HEK293 (cell line): ENCODE measurements at regions not wholly inside any gene's neighbourhood (a gene's known extent, or its start where the extent isn't known, plus 50 kb on each side); places are given as distances from the start of the nearest gene placed in this dataset.

Experiments
- CTCF ChIA-PET: fragments of 350-600 bp; formaldehyde crosslinking; extraction: SDS; loops from one replicate; lab custom pipeline; 2021; ENCODE audit warnings: antibody characterized with exemption; lab: Yijun Ruan, JAX
- POLR2A ChIA-PET: fragments of 300-600 bp; formaldehyde crosslinking; extraction: SDS; loops from one replicate; lab custom pipeline; 2020; ENCODE audit warnings: antibody characterized with exemption, inconsistent platforms; lab: Yijun Ruan, JAX
- H3K27ac ChIP-seq: fragments of 200-500 bp; sonication (Bioruptor generic); 2 replicates; pipeline ENCODE4 v1.5.1; 2014; ENCODE audit warnings: low read depth, low read length, control low read depth, inconsistent platforms; ENCODE audit errors: extremely low read depth
- H3K36me3 ChIP-seq, 2 experiments: fragments of 200-500 bp in 1 of 2; sonication (Bioruptor generic) in 1 of 2; 1 replicate in 1 of 2; 2 replicates in 1 of 2; pipeline ENCODE4 v1.5.1; 2014 to 2017; ENCODE audit warnings: inconsistent platforms in 2 of 2, low read length in 2 of 2; ENCODE audit not compliant: control insufficient read depth in 2 of 2, insufficient read depth in 1 of 2
- H3K4me1 ChIP-seq: fragments of 200-500 bp; sonication (Bioruptor generic); 2 replicates; pipeline ENCODE4 v1.5.1; 2014; ENCODE audit warnings: mild to moderate bottlenecking, low read length, inconsistent platforms; ENCODE audit not compliant: control insufficient read depth, insufficient read depth
- H3K4me3 ChIP-seq: 2 replicates; pipeline ENCODE4 v1.5.1; 2011; ENCODE audit warnings: low read depth, mild to moderate bottlenecking, control low read depth, low read length, moderate library complexity
- H3K9me3 ChIP-seq: fragments of 200-500 bp; sonication (Bioruptor generic); 2 replicates; pipeline ENCODE4 v1.5.1; 2014; ENCODE audit warnings: low read depth, low read length, inconsistent platforms; ENCODE audit not compliant: control insufficient read depth, insufficient read depth
- BCL6B ChIP-seq: fragments of 450-650 bp; formaldehyde crosslinking; IDR thresholded peaks from 2 replicates; pipeline ENCODE4 v1.5.1; 2017; ENCODE audit warnings: missing biosample characterization, missing genetic modification characterization
- GLI2 ChIP-seq: fragments of 450-650 bp; formaldehyde crosslinking; IDR thresholded peaks from 2 replicates; pipeline ENCODE4; 2017; ENCODE audit warnings: missing biosample characterization, missing genetic modification characterization, low read depth, borderline replicate concordance
- OSR2 ChIP-seq: fragments of 450-650 bp; formaldehyde crosslinking; IDR thresholded peaks from 2 replicates; pipeline ENCODE4 v1.5.1; 2016; ENCODE audit warnings: missing biosample characterization, missing genetic modification characterization
- SALL2 ChIP-seq: fragments of 450-650 bp; formaldehyde crosslinking; IDR thresholded peaks from 2 replicates; pipeline ENCODE4 v1.5.0; 2017; ENCODE audit warnings: missing biosample characterization, mild to moderate bottlenecking, missing genetic modification characterization, borderline replicate concordance
- SETDB1 ChIP-seq: IDR thresholded peaks from one replicate; pipeline ENCODE4 v1.6.1; 2017; ENCODE audit warnings: mild to moderate bottlenecking, low read length, moderate library complexity, mixed read lengths; ENCODE audit not compliant: insufficient read length
- TRIM28 ChIP-seq: IDR thresholded peaks from 2 replicates; pipeline ENCODE4 v1.6.1; 2011; ENCODE audit warnings: low read length, control low read depth, borderline replicate concordance
- ZBTB26 ChIP-seq: fragments of 450-650 bp; formaldehyde crosslinking; optimal IDR thresholded peaks from 2 replicates; pipeline ENCODE3; 2016; ENCODE audit warnings: missing biosample characterization, mild to moderate bottlenecking, missing genetic modification characterization
- ZBTB49 ChIP-seq: fragments of 450-650 bp; formaldehyde crosslinking; IDR thresholded peaks from 2 replicates; pipeline ENCODE4 v1.5.1; 2016; ENCODE audit warnings: missing biosample characterization, missing genetic modification characterization, low read depth
- ZBTB8A ChIP-seq: fragments of 450-650 bp; formaldehyde crosslinking; IDR thresholded peaks from 2 replicates; pipeline ENCODE4 v1.5.1; 2016; ENCODE audit warnings: missing biosample characterization, missing genetic modification characterization
- ZFP41 ChIP-seq: fragments of 450-650 bp; formaldehyde crosslinking; IDR thresholded peaks from 2 replicates; pipeline ENCODE4 v1.5.1; 2016; ENCODE audit warnings: missing biosample characterization, missing genetic modification characterization, borderline replicate concordance
- ZNF148 ChIP-seq: fragments of 450-650 bp; formaldehyde crosslinking; IDR thresholded peaks from 2 replicates; pipeline ENCODE4 v1.5.0; 2017; ENCODE audit warnings: missing biosample characterization, missing genetic modification characterization, borderline replicate concordance
- ZNF184 ChIP-seq: fragments of 450-650 bp; IDR thresholded peaks from 2 replicates; pipeline ENCODE4 v1.5.1; 2018; ENCODE audit warnings: missing biosample characterization, mild to moderate bottlenecking, missing genetic modification characterization
- ZNF302 ChIP-seq: fragments of 450-650 bp; formaldehyde crosslinking; IDR thresholded peaks from 2 replicates; pipeline ENCODE4 v1.5.1; 2016; ENCODE audit warnings: missing biosample characterization, missing genetic modification characterization, low read depth
- ZNF391 ChIP-seq: fragments of 450-650 bp; formaldehyde crosslinking; IDR thresholded peaks from 2 replicates; pipeline ENCODE4 v1.5.1; 2016; ENCODE audit warnings: low read depth, missing biosample characterization, missing genetic modification characterization, borderline replicate concordance
- ZNF416 ChIP-seq: fragments of 450-650 bp; formaldehyde crosslinking; IDR thresholded peaks from 2 replicates; pipeline ENCODE4 v1.5.1; 2016; ENCODE audit warnings: missing biosample characterization, missing genetic modification characterization
- ZNF513 ChIP-seq: fragments of 450-650 bp; IDR thresholded peaks from 2 replicates; pipeline ENCODE4 v1.5.1; 2018; ENCODE audit warnings: missing biosample characterization, missing genetic modification characterization
- ZNF530 ChIP-seq: fragments of 450-650 bp; formaldehyde crosslinking; IDR thresholded peaks from 2 replicates; pipeline ENCODE4 v1.5.1; 2016; ENCODE audit warnings: low read depth, missing biosample characterization, missing genetic modification characterization
- ZNF670 ChIP-seq: fragments of 450-650 bp; formaldehyde crosslinking; IDR thresholded peaks from 2 replicates; pipeline ENCODE4 v1.5.1; 2016; ENCODE audit warnings: missing biosample characterization, missing genetic modification characterization, low read depth

GRCh38 chr5:100682625-100683024, 147.5 kb downstream of the FAM174A start:
- ChIA-PET POLR2A (no interaction called here), CTCF (interaction anchor here (0.7 kb wide), 1 partner anchor 72 kb away, joined by 3 read pairs; no protein-coding TSS in a partner anchor)
- TF ChIP-seq TRIM28, result peak; percentile 29; the same call in 1 of the 2 replicates
- no peak for TF ChIP-seq OSR2 (tag by site-specific recombination)
- TF ChIP-seq ZNF184 (tag by site-specific recombination), result no peak
- no peak for TF ChIP-seq BCL6B (tag by site-specific recombination)
- peak; percentile 91 for TF ChIP-seq SETDB1
- no peak for TF ChIP-seq SALL2 (tag by site-specific recombination)
- Histone ChIP-seq H3K9me3 (no peaks in the 10 kb centered on the region), H3K36me3 (no peaks in the 10 kb centered on the region), H3K4me3 (no peak overlapping the region), H3K27ac (no peak overlapping the region), H3K4me1 (no peaks in the 10 kb centered on the region)

- ChIA-PET POLR2A (no interaction called here), CTCF (no interaction called here)
- Histone ChIP-seq H3K4me1 (no peaks in the 10 kb centered on the region), H3K36me3 (no peaks in the 10 kb centered on the region), H3K27ac (no peak overlapping the region), H3K9me3 (no peaks in the 10 kb centered on the region), H3K4me3 (no peak overlapping the region)
- TF ChIP-seq ZBTB8A (tag by site-specific recombination), result no peak
- no peak for TF ChIP-seq ZNF416 (tag by site-specific recombination)
- no peak for TF ChIP-seq ZBTB49 (tag by site-specific recombination)
- no peak for TF ChIP-seq ZFP41 (tag by site-specific recombination)
- no peak for TF ChIP-seq ZNF391 (tag by site-specific recombination)
- TF ChIP-seq ZBTB26, result no peak
- no peak for TF ChIP-seq ZNF148 (tag by site-specific recombination)
- TF ChIP-seq ZNF670 (tag by site-specific recombination), result no peak
- TF ChIP-seq ZNF302 (tag by site-specific recombination), result no peak
- no peak for TF ChIP-seq ZNF513
- no peak for TF ChIP-seq ZNF530 (tag by site-specific recombination)
- TF ChIP-seq GLI2 (tag by site-specific recombination), result no peak
- TF ChIP-seq, all 188 proteins: peak for 0
Measured at GRCh38 chr5:100683881-100684280, 148.7 kb downstream of the FAM174A start.
